ENCODE measurements at regions not wholly inside any gene's neighbourhood (a gene's known extent, or its start where the extent isn't known, plus 50 kb on each side); places are given as distances from the start of the nearest gene placed in this dataset.

DNA sequence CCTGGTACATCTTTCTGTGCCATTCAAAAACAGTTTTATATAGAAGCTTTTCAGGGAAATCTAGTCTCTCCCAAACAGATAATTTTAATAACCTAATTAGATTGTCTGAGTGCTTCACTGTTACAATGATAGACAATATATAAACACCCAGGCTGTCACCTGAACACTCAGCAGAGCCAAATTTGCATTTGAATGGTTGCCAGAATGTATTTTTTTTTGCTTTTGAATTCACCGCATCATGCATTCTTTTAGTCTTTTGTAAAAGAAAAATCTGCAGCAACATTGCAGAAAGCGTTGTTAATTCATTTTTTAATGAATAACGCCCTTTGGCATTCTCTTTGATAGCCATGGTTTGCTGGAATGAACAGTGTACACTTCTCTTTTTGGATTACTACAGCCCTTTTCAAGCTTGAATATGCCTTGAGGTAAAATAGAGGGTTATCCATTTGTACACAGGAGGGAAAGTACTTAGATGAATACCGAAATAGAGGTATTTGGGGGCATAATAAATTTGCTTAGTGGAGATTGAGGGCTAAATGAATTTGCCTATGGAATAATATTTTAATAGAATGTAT is 175.0 kb upstream of the EPHA5 start:
- intact Hi-C loops (cut with DNase I), result no loop called here
- Histone ChIP-seq H3K27ac (no peak overlapping the region), H3K4me3 (no peak overlapping the region), H3K9me3 (no peaks in the 10 kb centered on the region), H3K27me3 (no peaks in the 10 kb centered on the region), H3K36me3 (no peaks in the 10 kb centered on the region), H3K4me1 (no peaks in the 10 kb centered on the region)
- TF ChIP-seq POLR2AphosphoS5 (IDR thresholded peaks at IDR 0.05) (no peak), CTCF (IDR thresholded peaks at IDR 0.05) (no peak), EP300 (IDR thresholded peaks at IDR 0.05) (no peak), POLR2A (IDR thresholded peaks at IDR 0.05) (no peak)
- WGBS, 2 donors, result 63 to 77% methylated on average over 4 of the region's 4 CpGs
- no peak for DNase-seq

- Histone ChIP-seq H3K4me3 (no peak overlapping the region), H3K27me3 (no peaks in the 10 kb centered on the region), H3K9me3 (no peaks in the 10 kb centered on the region), H3K27ac (no peak overlapping the region), H3K36me3 (no peaks in the 10 kb centered on the region), H3K4me1 (no peaks in the 10 kb centered on the region)
- intact Hi-C loops (cut with DNase I), result no loop called here
- WGBS, 2 donors, result 49 to 66% methylated on average over 2 of the region's 2 CpGs
- TF ChIP-seq CTCF (IDR thresholded peaks at IDR 0.05) (no peak), POLR2A (IDR thresholded peaks at IDR 0.05) (no peak), POLR2AphosphoS5 (IDR thresholded peaks at IDR 0.05) (no peak), EP300 (IDR thresholded peaks at IDR 0.05) (no peak)
- no peak for DNase-seq
Observed at GRCh38 chr4:65839164-65839931, 169.1 kb upstream of the EPHA5 start.

DNA sequence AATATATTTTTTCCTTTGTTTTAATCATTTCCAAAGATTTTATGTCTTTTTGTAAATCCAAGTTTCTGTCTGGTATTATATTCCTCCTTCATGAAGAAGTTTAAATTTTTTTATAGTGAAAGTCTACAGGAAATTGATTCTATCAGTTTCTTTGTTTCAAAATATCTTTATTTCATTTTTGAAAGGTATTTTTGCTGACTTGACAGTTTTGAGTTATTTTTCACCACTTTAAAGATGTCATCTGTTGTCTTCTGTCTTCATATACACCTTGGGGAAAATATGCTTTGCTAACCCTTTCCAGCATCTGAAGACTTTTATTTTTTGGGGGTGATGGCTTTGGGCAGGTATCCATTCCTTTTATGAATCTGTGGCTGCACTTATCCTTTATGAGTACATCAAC is 164.4 kb upstream of the EPHA5 start:
- intact Hi-C loops (cut with DNase I), result no loop called here

DNA sequence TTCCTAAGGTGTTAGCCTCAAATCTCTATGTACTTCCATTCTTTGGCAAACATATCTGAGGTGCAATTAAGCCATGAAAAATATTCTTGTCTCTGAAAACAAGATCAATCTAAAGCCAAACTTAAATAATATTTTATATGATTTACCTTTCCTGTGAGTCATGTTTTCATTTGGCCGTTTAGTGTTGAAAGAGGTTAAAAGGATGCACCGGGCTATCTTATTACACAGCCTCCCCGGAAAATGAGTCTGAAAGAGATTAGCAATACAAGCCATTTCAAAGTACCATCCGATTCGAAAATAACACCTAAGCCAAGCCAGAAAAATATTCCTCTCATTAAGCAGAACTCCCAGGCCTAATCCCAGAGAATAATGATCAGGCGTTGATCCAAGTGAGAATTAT is 161.5 kb upstream of the EPHA5 start:
- Histone ChIP-seq H3K36me3 (no peaks in the 10 kb centered on the region), H3K27ac (no peak overlapping the region), H3K4me1 (no peaks in the 10 kb centered on the region), H3K4me3 (no peak overlapping the region), H3K27me3 (no peaks in the 10 kb centered on the region), H3K9me3 (no peaks in the 10 kb centered on the region)
- TF ChIP-seq EP300 (IDR thresholded peaks at IDR 0.05) (no peak), CTCF (IDR thresholded peaks at IDR 0.05) (no peak), POLR2A (IDR thresholded peaks at IDR 0.05) (no peak), POLR2AphosphoS5 (IDR thresholded peaks at IDR 0.05) (no peak)
- intact Hi-C loops (cut with DNase I), result no loop called here
- no peak for DNase-seq
- 55 to 58% methylated on average over 6 of the region's 6 CpGs for WGBS, 2 donors

More for the DNA sequence above, 164.4 kb upstream of the EPHA5 start:
- H3K36me3 ChIP-seq, result no peaks in the 10 kb centered on the region
- no peaks in the 10 kb centered on the region for H3K9me3 ChIP-seq
- no peaks in the 10 kb centered on the region for H3K4me1 ChIP-seq
- no peak overlapping the region for H3K27ac ChIP-seq
- no peak for TF ChIP-seq EP300 (IDR thresholded peaks at IDR 0.05)
- no peak for TF ChIP-seq POLR2A (IDR thresholded peaks at IDR 0.05)
- no peak for TF ChIP-seq POLR2AphosphoS5 (IDR thresholded peaks at IDR 0.05)
- TF ChIP-seq CTCF (IDR thresholded peaks at IDR 0.05), result no peak
- no peak for DNase-seq
- H3K27me3 ChIP-seq, result no peaks in the 10 kb centered on the region
- no peak overlapping the region for H3K4me3 ChIP-seq
